ENCODE measurements at regions not wholly inside any gene's neighbourhood (a gene's known extent, or its start where the extent isn't known, plus 50 kb on each side); places are given as distances from the start of the nearest gene placed in this dataset.

DNA sequence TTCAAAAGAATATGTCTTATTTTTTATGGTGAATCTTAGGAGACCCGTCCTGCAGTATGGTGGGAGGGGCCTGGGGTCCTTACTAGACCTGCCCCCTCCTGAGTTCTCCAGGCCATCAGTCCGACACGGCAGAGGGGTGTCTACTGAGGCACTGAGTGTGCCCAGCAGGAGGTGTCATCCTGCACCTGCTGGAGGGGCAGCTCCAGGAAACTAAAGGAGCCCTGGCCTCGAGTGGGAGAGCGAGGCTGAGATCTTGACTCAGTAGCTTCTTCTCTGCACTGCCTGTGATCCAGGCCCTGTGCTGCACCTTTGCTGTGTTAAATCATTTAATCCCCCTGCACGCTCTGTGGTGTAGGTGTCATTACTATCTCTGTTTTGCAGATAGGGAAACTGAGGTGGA, 587.7 kb downstream of the PTPRU start:
- DNase-seq = no peak

DNA sequence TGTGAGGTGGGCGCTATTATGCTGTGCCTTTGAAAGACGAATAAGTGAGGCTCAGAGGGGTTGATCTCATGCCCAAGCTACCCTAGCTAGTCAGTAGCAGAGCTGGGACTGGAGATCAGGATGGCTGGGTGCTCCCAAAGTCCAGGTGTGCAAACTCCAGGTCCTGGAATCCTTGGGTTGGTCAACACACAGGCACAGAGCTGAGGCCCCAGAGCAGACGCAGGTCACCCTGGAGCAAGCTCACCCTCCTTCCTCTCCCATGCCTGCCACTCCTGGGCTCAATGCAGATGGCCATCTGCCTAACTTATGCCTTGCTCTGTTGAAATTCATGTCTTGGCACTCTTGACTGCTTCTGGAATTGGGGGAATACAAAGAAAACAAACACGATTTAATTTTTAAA, 587.2 kb downstream of the PTPRU start:
- no peak for DNase-seq

DNA sequence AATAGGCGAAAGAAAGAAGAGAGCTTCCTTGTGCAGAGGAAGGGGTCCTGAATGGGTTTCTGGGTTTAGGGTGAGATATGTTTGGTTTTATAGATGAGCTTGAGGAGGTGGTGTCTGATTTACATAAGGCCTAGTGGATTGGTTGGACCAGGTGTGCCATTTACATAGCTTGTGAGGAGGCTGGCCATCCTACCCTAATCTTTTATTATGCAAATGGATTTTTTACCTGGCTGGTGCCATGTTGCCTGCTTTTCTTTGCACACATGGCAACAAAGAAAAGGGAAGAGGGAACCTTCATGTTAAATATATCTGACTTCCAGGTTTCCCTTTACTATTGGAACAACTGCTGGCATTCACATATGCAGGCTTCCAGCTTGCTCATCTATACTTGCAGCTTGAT, 585.3 kb downstream of the PTPRU start:
- no peak for DNase-seq

DNA sequence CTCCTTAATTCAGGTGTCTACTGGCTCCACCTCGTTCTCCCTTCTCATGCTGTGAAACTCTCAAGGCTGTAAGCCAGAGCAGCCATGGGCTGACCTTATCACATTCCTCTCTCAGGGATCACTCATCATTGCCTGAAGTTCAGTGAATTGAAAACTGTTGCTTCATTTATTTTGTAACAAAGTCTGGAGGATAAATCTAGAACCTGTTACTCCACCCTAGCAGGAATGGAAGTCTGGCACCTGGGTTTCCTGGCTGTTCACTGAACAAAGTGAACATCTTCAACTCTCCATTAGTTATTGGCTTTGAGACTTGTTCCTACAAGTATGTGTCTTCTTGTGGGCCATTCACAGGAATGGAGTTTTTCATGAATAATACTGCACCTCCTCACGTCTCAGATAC, 584.1 kb downstream of the PTPRU start:
- DNase-seq = no peak

DNA sequence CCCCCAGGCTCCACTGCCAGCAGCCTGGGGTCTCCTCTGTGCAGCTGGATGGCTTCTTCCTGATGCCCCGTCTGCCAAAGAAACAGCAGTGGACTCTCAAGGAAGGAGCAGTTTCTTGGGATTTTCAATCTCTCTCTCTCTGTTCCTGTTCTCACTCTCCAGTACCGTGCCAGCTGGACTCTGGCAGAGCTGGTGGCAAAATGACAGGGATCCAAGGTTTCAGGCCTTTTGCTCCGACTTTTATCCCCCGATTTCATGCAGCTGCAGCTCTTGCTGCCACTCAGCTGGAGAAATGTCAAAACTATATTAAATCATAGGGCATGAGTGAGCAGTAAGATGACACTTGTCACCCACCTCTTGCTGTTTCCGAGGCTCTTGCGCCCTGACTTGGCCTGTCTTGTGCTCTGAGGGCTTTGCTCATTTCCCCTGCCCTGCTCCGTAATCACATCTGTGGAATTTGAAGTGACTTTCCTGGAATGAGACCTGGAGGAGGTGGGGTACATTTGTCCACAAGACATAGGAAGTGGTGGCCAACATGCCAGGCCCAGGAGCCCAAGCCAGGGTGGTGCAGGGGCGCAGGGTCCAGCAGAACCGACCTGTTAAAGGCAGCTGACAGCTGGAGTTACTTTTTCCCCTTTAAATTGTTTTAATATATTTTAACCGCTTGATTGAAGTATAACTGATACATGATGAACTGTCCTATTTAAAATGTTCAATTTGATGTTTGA, 576.2 kb downstream of the PTPRU start:
- DNase-seq = no peak

GRCh38 chr1:29811727-29812407, 575.5 kb downstream of the PTPRU start:
- no peak for DNase-seq

GRCh38 chr1:29811247-29811646, 574.9 kb downstream of the PTPRU start:
- DNase-seq = no peak

DNA sequence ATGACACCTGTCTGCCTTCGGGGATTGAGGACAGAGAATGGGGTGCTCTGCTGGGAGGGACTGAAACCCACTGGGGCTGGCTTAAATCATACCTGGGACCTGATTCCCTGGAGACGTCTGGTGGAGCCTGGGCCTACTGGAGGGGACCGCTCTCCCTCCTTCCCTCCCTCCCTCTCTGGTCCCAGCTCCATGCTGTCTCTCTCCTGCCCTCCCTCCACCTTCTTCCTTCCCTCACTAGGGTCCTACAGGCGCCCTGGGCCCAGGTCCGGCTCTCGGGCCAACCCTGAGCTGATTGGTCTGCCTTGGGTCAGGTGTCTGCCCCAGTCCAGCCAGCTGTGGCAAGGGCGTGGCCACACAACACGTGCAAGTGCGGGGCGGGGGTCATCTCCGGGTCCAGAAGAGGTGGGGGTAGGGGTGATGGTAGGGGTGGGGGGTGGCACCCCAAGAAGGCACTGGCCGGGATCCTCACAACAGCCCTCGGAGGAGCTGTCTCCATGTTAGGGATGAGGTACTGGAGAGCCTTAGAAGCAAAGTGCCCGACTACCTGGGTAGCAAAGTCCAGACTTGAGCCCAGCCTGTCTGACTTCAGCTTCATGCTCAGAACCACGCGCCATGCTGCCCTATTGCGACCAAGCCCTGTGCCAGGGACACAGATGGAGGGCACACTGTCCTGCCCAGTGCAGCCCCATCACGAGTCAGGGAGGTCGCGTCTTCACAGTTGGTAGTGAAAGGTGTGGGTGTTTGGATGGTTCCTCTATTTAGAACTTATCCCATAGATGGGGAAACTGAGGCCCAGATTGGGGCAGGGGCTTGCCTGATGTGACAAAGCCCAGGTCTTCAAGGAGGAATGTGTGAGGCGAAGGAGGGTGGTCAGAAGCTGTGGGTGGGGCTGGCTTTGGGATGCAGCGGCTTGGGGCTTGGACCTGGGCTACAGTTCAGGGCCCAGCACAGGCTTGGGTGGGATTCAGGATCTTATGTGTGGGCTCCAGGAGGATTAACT, 574.1 kb downstream of the PTPRU start:
- DNase-seq = no peak

DNA sequence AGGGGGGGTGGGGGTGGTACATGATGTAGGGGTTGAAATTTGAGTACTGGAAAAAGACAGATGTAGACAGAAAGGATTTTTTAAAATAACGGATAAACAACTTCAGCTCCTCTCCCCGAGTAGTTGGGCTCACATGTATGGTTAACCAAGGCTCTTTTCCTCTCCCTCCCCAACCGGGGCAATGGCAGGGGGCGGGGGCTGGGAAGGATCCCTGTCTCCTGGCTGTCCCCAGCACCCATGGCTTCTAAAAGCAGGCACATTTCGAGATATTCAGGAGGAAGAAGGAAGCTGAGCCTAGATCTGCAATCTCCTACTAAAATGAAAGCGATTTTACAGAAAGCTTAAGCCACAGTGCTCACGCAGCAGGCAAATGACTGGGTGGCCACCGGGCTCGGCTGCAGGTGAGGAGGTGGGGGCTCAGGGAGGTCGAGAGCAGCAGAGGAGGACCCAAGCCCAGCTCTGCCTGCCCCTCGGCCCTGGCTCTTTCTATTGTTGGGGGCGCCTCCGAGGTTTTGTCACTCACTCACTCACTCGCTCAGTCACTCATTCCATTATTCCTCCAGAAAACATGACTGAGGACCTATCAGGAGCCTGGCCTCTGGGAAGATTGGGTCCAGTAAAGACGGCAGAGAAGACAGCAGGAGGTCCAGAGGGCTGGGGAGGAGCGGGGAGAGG, 573.3 kb downstream of the PTPRU start:
- DNase-seq = no peak

GRCh38 chr1:29808141-29808995, 572.0 kb downstream of the PTPRU start:
- no peak for DNase-seq

- DNase-seq = no peak
Measured at GRCh38 chr1:29807689-29808088, 571.4 kb downstream of the PTPRU start.

DNA sequence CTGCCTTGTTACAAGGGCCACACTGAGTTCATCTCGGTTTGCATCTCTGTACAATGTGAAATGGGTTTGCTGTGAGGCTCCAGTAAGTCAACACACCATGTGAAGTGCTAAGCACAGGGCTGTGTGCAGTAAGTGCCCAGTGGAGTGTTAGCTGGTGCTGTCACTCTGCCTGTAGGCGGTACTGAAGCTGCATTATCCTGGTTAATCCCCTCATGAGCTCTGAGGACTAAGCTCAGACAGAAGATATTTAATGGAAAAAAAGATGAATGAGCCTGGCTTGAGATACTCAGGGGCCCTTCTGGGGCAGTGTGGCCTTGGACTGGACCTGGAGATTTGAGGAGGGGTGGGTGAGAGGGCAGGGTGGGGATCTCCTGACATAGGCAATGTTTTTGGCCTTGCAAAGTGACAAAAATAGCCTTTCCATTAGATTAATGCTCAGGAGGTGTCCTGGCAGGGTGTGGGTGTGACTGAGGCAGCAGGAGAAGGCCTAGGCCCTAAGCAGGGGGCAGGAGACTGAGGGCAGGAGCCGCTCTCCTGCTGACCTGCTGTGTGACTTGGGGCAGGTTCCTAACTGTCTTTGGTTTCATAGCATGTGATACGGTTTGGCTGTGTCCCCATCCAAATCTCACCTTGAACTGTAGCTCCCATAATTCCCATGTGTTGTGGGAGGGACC, 570.5 kb downstream of the PTPRU start:
- no peak for DNase-seq

DNA sequence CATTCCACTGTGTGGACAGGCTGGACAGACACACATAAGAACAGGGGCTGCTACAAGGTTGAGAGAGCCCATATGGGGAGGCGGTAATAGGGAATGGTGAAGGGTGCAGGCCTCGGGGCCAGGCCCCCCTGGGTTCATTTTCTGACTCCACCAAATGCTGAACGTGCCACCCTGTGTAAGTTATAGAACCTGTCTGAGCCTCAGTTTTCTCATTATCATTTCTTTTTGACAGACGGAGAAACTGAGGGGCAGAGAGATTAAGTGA, 569.5 kb downstream of the PTPRU start:
- DNase-seq = no peak

DNA sequence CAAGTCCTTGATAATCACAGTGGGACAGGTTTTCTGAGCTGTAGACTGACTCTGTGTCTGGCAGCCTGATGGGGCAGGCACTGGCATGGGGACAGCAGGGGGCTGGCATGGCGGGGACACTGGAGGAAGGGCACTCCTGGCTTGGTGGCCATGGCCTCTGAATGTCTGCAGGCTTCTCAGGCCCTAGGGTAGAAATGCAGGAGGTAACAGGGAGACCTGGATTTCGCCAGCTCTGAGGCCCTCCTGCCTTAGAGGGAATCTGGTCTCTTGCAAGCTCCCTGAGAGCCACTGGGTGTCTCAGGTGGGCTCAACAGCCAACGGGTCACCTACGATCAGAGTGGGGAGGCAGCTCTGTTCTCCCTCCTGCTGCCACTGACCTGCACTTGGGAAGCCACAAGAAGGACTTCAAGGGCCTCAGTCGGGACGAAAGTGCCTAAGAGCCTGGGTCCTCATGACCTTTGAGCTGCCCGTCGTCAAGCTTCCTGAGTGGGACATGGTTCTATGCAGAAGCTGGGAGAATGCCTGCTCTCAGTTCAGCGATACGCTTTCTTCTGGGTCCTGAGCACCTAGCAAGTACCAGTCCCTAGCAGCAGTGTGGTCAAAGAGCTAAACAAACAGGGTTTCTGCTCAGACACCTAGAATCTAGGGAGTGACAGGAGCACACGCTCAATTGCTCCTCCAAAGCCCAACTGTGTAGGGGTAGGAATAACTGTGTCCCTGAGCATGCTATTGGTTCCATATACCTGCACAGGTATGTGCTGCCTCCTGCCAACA, 569.0 kb downstream of the PTPRU start:
- no peak for DNase-seq

GRCh38 chr1:29804181-29804899, 568.0 kb downstream of the PTPRU start:
- DNase-seq = no peak

DNA sequence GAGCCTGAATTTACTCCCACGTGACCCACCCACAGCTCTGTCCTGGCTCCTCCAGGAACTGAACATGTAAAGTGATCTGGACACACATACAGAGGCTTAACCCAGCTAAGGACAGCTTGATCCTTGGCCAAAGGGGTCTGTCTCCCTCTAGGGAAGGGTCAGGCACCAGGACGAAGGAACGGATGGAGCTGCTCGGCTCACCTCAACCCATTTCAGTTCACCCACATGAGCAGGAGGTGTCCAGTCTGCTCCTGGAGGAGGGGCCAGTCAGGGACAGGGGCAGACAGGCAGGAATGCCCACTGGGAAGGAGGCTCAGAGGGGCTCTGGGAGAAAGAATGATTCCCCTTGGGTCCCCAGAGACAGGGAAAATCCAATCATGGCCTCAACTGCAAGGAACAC, 567.2 kb downstream of the PTPRU start:
- no peak for DNase-seq

GRCh38 chr1:29802181-29803068, 566.1 kb downstream of the PTPRU start:
- DNase-seq = no peak

- no peak for DNase-seq
Measured at GRCh38 chr1:29801561-29801973, 565.2 kb downstream of the PTPRU start.

- DNase-seq = no peak
Measured at GRCh38 chr1:29801003-29801402, 564.7 kb downstream of the PTPRU start.
